T47D (cell line): ENCODE measurements at regions not wholly inside any gene's neighbourhood (a gene's known extent, or its start where the extent isn't known, plus 50 kb on each side); places are given as distances from the start of the nearest gene placed in this dataset.
"Not testable (repeated sequence)": the region's sequence is repeated elsewhere in the genome, so short reads cannot be mapped to it uniquely, and the experiment has no call there.

ENCODE experiments used
- DNase-seq, 2 experiments: peaks; one replicate each; pipeline versions ENCODE4 v3.0.0 to v3.0.0-alpha.2; 2011 to 2012; ENCODE audit warnings: low read depth in 1 of 2, low spot score in 1 of 2
- JUND ChIP-seq: IDR thresholded peaks from 2 replicates; pipeline ENCODE4 v1.6.1; 2012; ENCODE audit warnings: low read depth
- in situ Hi-C: cut with HindIII; loops from 2 replicates; pipeline ENCODE4 v1.10.0; 2016; ENCODE audit warnings: low sequenced_read_pairs, low pct_unique_long_range_greater_than_20kb

- DNase-seq, in situ Hi-C loops: not testable (repeated sequence)
Measured at GRCh38 chr4:142897518-142897917, 51.4 kb upstream of the INPP4B start.

GRCh38 chr4:142900622-142901021 lies 54.5 kb upstream of the INPP4B start:
- TF ChIP-seq JUND, result no peak
- in situ Hi-C loops, result no loop called here
- no peak for DNase-seq

GRCh38 chr4:142901166-142901662 lies 55.1 kb upstream of the INPP4B start:
- in situ Hi-C loops, result no loop called here
- no peak for DNase-seq
- no peak for TF ChIP-seq JUND

GRCh38 chr4:142903617-142904016 lies 57.5 kb upstream of the INPP4B start:
- DNase-seq, in situ Hi-C loops: not testable (repeated sequence)

- no peak for TF ChIP-seq JUND
- no peak for DNase-seq
- in situ Hi-C loops, result no loop called here
Measured at GRCh38 chr4:142909908-142910307, 63.8 kb upstream of the INPP4B start.

- no peak for DNase-seq
- no peak for TF ChIP-seq JUND
Measured at GRCh38 chr4:142913034-142913433, 66.9 kb upstream of the INPP4B start.

GRCh38 chr4:142913461-142914030 lies 67.4 kb upstream of the INPP4B start:
- no peak for DNase-seq
- in situ Hi-C loops, result no loop called here
- TF ChIP-seq JUND, result no peak

More at GRCh38 chr4:142913034-142913433, 66.9 kb upstream of the INPP4B start:
- in situ Hi-C loops, result no loop called here

- peak in 1 of 2 experiments; percentile 7 for DNase-seq
- in situ Hi-C loops, result no loop called here
Measured at GRCh38 chr4:142917678-142918077, 71.6 kb upstream of the INPP4B start.

GRCh38 chr4:142922720-142923119 lies 76.6 kb upstream of the INPP4B start:
- in situ Hi-C loops, result no loop called here
- TF ChIP-seq JUND, result no peak
- no peak for DNase-seq

More at GRCh38 chr4:142917678-142918077, 71.6 kb upstream of the INPP4B start:
- no peak for TF ChIP-seq JUND

GRCh38 chr4:142923619-142924018 lies 77.5 kb upstream of the INPP4B start:
- in situ Hi-C loops, result no loop called here
- DNase-seq, result peak in 1 of 2 experiments; percentile 65
- no peak for TF ChIP-seq JUND

- in situ Hi-C loops, result no loop called here
- TF ChIP-seq JUND, result no peak
Measured at GRCh38 chr4:142925161-142925560, 79.1 kb upstream of the INPP4B start.

GRCh38 chr4:142927721-142928120 lies 81.6 kb upstream of the INPP4B start:
- in situ Hi-C loops, result no loop called here
- TF ChIP-seq JUND, result no peak
- no peak for DNase-seq

More at GRCh38 chr4:142925161-142925560, 79.1 kb upstream of the INPP4B start:
- no peak for DNase-seq

- DNase-seq, result no peak
- in situ Hi-C loops, result no loop called here
- TF ChIP-seq JUND, result no peak
Measured at GRCh38 chr4:142929526-142929925, 83.4 kb upstream of the INPP4B start.

- DNase-seq, result no peak
- no peak for TF ChIP-seq JUND
- in situ Hi-C loops, result no loop called here
Measured at GRCh38 chr4:142933207-142933606, 87.1 kb upstream of the INPP4B start.
